AG10803 (cell line): ENCODE measurements at regions not wholly inside any gene's neighbourhood (a gene's known extent, or its start where the extent isn't known, plus 50 kb on each side); places are given as distances from the start of the nearest gene placed in this dataset.
A peak's percentile ranks its signal among the peaks of the same experiment; 100 is the strongest.

Experiments used
- DNase-seq: peaks from one replicate; pipeline ENCODE4 v3.0.0; 2010; ENCODE audit warnings: low read depth
- H3K4me3 ChIP-seq: 2 replicates; pipeline ENCODE4 v1.5.1; 2011; ENCODE audit warnings: mild to moderate bottlenecking, low read length, control low read depth
- TF ChIP-seq, protein P1 (sequence below): conservative IDR thresholded peaks from 2 replicates; pipeline ENCODE4 v1.5.1; 2011; ENCODE audit warnings: mild to moderate bottlenecking, low read length, control low read depth, inconsistent platforms

DNA sequence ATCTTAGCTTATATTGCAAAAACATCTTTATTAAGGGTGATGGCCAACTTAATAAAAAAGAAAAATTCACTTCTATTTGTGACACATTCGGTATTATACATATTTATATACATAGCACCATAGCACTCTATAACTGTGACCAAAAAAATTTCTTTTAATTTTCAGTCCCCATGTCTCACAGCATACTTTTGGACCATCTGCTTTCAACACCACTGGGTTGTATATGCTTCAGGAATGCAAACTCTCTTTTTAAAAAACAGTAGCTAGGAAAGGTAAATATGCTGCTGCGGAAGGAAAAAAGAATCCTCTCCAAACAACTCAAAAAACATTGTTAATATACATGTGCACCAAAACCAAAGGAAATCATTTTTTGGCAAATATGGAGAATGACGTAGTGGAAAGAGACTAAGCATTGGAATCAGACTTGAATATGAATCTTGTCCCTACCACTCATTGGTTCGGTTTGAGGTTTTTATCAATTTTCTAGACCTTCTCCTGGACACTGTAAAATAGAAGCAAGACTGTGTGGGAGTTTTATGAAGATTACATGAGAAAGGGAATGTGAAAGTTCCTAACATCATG, 227.9 kb downstream of the BLID start:
- TF ChIP-seq, protein P1, sequence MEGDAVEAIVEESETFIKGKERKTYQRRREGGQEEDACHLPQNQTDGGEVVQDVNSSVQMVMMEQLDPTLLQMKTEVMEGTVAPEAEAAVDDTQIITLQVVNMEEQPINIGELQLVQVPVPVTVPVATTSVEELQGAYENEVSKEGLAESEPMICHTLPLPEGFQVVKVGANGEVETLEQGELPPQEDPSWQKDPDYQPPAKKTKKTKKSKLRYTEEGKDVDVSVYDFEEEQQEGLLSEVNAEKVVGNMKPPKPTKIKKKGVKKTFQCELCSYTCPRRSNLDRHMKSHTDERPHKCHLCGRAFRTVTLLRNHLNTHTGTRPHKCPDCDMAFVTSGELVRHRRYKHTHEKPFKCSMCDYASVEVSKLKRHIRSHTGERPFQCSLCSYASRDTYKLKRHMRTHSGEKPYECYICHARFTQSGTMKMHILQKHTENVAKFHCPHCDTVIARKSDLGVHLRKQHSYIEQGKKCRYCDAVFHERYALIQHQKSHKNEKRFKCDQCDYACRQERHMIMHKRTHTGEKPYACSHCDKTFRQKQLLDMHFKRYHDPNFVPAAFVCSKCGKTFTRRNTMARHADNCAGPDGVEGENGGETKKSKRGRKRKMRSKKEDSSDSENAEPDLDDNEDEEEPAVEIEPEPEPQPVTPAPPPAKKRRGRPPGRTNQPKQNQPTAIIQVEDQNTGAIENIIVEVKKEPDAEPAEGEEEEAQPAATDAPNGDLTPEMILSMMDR: no peak
- no peak for DNase-seq

DNA sequence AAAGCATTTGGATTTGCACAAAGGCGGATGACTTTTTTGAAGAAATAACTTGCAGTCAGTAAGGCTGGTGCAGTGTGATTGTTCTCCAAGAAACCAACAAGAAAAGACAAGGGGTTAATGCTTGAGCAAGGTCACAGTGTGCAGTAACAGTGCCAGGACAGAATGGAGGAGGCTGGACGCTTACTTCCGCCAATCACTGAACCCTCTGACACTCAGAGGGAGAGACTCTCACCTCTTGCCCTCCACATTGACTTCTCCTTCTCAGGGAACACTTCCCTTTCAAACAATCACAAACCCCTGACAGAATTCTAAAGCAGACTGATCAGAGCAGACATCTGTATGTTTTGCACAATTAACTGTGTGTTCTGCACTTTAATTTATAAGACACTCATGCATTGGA, 228.4 kb downstream of the BLID start:
- H3K4me3 ChIP-seq: no peak overlapping the region
- TF ChIP-seq, protein P1: no peak
- DNase-seq: no peak

More for the DNA sequence above, 227.9 kb downstream of the BLID start:
- H3K4me3 ChIP-seq: no peak overlapping the region

DNA sequence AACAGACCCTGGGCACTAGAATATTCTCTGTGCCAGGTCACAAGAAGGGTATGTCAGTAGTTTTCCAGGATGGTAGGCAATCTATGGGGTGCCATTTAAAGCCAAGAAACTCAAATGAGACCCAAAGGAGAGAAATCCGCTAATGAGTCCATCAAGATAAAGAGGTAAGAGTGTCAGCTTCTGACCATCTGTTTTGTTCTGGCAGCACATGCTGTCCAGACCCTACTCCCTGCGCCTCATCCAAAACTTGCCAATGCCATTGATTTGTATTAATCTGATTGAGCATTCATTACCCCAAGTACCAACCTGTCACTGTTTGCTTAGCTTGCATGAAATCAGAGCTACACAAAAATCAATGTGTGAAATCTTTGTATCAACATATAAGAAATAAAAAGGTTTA, 229.0 kb downstream of the BLID start:
- TF ChIP-seq, protein P1: no peak
- H3K4me3 ChIP-seq: no peak overlapping the region
- no peak for DNase-seq

DNA sequence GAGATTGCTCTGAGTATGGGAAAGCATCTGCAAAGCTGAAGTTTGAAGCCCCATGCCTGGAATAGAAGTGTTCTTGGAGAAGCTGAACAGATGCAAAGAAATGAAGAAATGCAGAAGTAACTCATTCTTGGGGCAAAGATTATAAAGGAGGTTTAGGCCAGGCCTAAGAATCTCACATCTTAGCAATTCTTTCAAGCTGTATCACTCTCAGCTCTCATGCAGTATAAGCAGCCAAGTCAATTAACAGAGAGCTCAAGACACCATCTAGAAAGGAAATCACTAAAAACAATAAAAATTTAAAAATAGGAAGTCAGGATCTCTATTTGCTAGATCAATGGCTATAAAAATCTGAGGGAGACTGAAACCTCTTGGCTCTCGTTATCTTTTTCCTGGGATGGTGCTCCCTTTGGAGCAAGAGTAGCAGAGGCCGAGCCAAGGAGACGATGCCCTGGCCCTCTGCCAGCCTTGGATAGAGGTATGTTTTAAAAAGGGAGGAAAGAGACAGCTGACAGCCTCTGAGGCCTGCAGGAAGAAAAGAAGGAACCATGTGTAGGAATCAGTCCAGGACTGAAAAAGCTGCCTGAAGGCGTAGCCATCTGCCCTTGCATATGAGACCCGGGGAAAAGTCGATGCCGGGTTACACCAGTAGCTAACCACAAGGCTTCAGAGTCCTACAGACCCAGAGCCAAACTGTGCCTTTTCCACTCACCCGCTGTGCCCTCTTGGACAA, 229.8 kb downstream of the BLID start:
- peak; percentile 50 for DNase-seq
- TF ChIP-seq, protein P1: no peak
- no peak overlapping the region for H3K4me3 ChIP-seq

DNA sequence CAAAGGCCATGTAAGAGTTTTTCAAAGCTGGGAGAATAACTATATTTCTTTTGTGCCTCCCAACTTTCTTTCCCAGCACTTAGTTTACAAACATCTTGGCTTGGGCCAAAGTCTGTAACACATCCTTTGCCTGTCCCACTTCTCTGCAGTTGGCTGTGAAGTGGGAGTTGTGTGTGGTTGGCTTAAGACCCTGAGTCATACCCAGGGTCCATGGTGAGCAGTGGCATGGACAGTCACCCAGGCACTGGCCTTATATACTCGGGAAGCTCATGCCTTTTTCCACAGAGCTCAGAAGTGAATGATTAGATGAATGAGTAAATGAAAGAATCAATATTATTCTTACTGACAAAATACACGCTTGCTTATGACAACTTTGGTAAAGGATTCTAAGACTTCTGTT, 231.4 kb downstream of the BLID start:
- H3K4me3 ChIP-seq: no peak overlapping the region
- no peak for DNase-seq
- TF ChIP-seq, protein P1: no peak

DNA sequence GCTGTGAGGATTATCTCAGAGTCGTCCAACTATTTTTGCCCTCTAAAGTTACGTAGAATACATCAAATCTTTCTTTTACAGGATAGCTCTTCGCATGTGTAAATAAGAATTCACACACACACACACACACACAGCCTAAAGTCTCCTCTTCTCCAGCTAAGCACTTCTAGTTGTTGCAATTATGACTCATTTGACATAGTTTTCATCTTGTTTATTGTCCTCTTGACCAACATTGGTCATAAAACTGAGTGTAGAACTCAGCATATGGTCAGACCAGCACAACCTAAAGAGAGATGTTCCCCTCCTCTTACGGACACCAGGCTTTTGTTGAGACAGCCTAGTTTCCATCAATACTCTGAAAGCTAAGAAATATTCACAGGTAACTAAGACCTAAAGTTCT, 234.2 kb downstream of the BLID start:
- TF ChIP-seq, protein P1: no peak
- no peak overlapping the region for H3K4me3 ChIP-seq
- DNase-seq: peak; percentile 89

DNA sequence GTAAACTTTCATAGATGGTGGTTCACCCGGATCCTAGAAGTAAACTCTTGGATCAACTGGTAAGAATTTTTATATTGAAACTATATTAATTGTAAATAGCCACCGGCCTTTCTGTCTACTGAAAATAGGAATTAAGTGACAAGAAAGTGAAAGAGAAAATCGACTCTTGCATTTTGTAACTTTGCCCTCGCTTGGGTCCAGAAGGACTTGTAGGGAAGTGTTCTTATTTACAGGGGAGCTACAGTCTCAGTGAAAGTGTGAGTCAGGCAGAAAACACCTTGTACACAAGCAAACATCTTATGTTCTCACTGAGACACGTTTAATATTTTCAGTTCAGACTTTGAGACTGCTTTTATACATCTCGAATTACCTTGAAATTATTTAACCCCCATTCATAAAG, 238.9 kb downstream of the BLID start:
- H3K4me3 ChIP-seq: no peak overlapping the region
- DNase-seq: no peak
- TF ChIP-seq, protein P1: no peak
